ENCODE measurements at regions not wholly inside any gene's neighbourhood (a gene's known extent, or its start where the extent isn't known, plus 50 kb on each side); places are given as distances from the start of the nearest gene placed in this dataset.
A peak's percentile ranks its signal among the peaks of the same experiment; 100 is the strongest.

DNA sequence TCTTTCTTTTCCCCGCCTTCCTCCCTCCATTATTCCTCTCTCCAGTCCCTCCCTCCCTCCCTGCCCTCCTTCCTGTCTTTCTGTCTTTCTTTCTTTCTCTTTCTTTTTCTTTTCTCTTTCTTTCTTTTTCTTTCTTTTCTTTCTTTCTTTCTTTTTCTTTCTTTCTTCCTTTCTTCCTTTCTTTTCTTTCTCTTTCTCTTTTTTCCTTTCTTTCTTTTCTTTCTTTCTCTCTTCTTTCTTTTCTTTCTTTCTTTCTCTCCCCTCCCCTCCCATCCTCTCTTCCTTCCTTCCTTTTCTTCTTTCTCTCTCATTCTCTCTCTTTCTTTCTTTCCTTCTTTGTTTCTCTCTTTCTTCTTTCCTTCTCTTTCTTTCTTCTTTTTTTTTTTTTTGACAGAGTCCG is 402.2 kb upstream of the PLXNA2 start:
- ATAC-seq (ENCODE audit: low FRiP score) (no peak), DNase-seq (ENCODE audit: low spot score) (no peak)
- TF ChIP-seq, protein P1, sequence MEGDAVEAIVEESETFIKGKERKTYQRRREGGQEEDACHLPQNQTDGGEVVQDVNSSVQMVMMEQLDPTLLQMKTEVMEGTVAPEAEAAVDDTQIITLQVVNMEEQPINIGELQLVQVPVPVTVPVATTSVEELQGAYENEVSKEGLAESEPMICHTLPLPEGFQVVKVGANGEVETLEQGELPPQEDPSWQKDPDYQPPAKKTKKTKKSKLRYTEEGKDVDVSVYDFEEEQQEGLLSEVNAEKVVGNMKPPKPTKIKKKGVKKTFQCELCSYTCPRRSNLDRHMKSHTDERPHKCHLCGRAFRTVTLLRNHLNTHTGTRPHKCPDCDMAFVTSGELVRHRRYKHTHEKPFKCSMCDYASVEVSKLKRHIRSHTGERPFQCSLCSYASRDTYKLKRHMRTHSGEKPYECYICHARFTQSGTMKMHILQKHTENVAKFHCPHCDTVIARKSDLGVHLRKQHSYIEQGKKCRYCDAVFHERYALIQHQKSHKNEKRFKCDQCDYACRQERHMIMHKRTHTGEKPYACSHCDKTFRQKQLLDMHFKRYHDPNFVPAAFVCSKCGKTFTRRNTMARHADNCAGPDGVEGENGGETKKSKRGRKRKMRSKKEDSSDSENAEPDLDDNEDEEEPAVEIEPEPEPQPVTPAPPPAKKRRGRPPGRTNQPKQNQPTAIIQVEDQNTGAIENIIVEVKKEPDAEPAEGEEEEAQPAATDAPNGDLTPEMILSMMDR (IDR thresholded peaks at IDR 0.05): no peak

GRCh38 chr1:208648146-208648545 is 404.0 kb upstream of the PLXNA2 start:
- DNase-seq (ENCODE audit: low spot score): no peak
- no peak for ATAC-seq (ENCODE audit: low FRiP score)
- TF ChIP-seq, protein P1 (IDR thresholded peaks at IDR 0.05): no peak

GRCh38 chr1:208652296-208653160 is 408.3 kb upstream of the PLXNA2 start:
- ATAC-seq (ENCODE audit: low FRiP score) (peak; percentile 78), DNase-seq (ENCODE audit: low spot score) (no peak)
- TF ChIP-seq, protein P1 (IDR thresholded peaks at IDR 0.05): no peak

DNA sequence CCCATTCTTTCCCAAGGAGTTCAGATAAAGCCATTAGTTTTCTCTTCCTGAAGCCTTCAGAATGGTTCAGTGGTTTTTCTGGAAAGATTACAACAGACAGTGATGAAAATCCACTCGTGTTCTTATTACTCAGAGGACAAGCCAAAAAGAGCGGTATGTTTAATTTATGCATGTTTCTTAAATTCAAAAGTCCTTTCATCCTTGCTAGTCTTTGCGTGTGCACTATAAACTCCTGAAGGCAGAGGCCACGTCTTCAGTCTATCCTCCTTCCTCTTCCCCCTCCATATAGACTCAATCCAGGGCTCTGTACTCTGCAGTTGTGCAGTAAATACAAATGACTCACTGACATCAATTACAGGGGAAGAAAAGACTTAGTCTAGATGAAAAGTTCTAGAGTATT is 409.2 kb upstream of the PLXNA2 start:
- TF ChIP-seq, protein P1 (IDR thresholded peaks at IDR 0.05): no peak
- no peak for DNase-seq (ENCODE audit: low spot score)

DNA sequence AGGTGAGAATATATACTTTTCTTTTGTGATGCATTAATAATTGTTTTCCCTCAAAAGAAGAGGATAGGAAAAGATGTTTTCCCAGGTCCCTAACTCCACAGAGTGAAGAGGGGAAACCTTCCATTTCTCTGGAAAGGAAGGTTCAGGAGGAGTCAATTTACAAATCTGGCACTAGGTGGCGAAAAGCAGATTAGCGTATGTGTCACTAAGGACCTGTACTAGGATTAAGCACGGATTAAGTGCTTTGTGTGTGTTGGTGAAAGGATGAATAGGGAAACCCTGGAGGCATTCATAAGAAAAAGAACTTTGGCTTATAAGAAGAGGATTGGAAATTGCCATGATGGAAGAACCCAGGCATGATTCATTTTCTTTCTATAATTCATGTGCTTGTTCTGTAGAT is 410.1 kb upstream of the PLXNA2 start:
- ATAC-seq (ENCODE audit: low FRiP score) (no peak), DNase-seq (ENCODE audit: low spot score) (no peak)
- TF ChIP-seq, protein P1 (IDR thresholded peaks at IDR 0.05): no peak

More for the DNA sequence above, 409.2 kb upstream of the PLXNA2 start:
- no peak for ATAC-seq (ENCODE audit: low FRiP score)

DNA sequence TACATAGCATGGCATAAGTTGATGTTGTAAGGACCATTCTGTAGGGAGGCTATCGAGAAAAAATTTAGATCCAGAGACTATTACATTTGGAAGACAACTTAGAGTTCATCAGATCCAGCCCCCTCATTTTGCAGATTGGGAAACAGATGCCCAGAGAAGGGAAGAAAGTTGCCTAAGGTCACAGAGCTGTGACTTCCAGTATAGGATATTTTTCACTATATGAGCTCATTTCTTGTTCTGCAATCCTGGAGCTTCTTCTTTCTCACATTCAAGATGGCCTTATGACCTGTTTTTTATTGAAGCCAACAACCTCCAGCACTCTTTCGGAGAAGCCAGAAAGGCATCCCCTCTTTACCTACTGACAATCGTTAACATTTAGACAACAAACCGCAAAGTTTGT is 421.8 kb upstream of the PLXNA2 start:
- no peak for DNase-seq (ENCODE audit: low spot score)
- TF ChIP-seq, protein P1 (IDR thresholded peaks at IDR 0.05): no peak
- no peak for ATAC-seq (ENCODE audit: low FRiP score)

- DNase-seq (ENCODE audit: low spot score) (no peak), ATAC-seq (ENCODE audit: low FRiP score) (no peak)
- TF ChIP-seq, protein P1 (IDR thresholded peaks at IDR 0.05): no peak
Measured at GRCh38 chr1:208668991-208669390, 424.8 kb upstream of the PLXNA2 start.
